Activated CD4-positive, alpha-beta T cell treated with anti-CD3 and anti-CD28 coated beads, Interleukin-10, Interleukin-2, amounts not matched to agents 100 ng/mL and 50 ng/mL, durations not matched to agents 16 hours and 8 hours (primary cell): ENCODE measurements at regions not wholly inside any gene's neighbourhood (a gene's known extent, or its start where the extent isn't known, plus 50 kb on each side); places are given as distances from the start of the nearest gene placed in this dataset.
"Not testable (repeated sequence)": the region's sequence is repeated elsewhere in the genome, so short reads cannot be mapped to it uniquely, and the experiment has no call there.

Experiments used
- DNase-seq: peaks from one replicate; pipeline ENCODE4 v3.0.0-alpha.2; 2020

DNA sequence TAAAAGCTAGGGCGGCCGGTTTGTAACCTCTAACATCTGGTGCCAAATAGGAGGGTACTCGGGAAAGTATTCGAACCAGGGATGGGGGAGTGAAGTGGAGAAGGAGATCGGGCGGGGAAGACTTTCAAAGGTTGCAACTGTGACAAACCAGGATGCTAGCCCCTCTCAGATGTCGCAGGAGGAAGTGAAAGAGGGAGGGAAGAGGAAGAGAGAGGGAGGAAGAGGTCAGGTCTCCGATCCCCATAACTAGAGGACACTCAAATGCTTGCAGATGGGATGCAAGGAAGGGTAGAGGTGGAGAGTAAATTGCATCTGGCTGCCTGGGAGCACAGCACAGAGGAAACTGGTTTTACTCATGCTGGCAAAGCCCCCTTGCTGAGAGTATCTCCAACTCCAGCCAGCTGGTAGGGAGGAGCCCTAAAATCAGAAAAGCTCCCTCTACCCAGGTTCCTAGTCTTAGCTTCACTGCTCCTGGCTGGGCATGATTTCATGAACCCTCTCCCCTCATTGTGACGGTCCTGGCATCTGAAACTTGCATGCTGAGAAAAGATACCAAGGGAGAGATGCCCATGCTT, 696.7 kb upstream of the TBX3 start:
- no peak for DNase-seq

DNA sequence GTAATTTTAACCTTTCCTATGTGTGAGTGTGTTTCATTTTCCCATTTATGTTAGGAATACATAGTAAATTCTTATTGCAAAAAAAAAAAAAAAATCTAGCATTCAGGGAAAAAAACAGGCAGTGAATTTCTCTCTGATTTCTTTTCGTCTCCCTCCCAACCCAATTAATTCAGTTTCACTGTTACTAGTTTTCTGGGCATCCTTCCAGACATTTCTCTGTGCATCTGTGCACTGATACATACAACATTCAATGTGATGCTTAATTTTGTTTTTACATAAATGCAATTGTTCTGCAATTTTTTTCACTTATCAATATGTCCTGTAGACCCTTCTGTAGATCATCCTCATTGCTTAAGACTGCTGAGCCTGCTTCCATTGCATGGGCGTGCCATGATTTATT, 694.3 kb upstream of the TBX3 start:
- DNase-seq: no peak

DNA sequence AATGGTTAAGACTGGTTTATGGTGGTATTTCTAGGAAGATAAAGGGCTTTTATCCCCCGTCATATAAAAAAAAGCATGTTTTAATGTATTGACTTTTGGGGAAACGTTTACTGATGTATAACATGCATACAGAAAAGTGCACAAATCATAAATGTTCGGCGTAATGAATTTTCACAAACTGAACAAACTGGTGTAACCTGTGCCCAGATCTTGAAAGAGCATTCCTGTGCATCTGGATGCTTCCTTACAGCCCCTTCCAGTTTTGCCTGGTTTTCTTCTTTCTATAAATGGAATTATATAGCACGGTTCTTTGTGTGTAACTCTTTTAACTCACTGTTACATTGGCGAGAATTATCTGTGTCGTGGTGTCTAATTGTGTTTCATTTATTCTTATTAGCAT, 693.8 kb upstream of the TBX3 start:
- no peak for DNase-seq

DNA sequence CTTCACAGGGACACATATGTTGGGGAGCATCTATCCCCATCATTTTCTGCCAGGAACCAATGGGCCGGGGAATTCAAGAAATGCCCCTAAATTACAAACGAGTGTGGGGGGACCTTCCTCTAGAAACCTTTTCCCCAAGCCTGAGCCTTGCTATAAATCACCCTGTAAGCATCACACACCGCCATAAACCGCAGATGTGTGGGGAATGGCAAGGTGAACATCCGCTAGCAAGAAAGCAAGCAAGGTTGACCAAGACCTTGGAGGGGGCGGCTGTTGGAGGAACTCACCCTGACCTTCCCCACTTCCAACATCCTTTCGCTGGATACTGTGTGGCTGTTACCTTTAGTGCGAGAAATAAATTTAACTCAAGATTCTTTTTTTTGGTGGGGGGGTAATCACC, 693.3 kb upstream of the TBX3 start:
- no peak for DNase-seq

DNA sequence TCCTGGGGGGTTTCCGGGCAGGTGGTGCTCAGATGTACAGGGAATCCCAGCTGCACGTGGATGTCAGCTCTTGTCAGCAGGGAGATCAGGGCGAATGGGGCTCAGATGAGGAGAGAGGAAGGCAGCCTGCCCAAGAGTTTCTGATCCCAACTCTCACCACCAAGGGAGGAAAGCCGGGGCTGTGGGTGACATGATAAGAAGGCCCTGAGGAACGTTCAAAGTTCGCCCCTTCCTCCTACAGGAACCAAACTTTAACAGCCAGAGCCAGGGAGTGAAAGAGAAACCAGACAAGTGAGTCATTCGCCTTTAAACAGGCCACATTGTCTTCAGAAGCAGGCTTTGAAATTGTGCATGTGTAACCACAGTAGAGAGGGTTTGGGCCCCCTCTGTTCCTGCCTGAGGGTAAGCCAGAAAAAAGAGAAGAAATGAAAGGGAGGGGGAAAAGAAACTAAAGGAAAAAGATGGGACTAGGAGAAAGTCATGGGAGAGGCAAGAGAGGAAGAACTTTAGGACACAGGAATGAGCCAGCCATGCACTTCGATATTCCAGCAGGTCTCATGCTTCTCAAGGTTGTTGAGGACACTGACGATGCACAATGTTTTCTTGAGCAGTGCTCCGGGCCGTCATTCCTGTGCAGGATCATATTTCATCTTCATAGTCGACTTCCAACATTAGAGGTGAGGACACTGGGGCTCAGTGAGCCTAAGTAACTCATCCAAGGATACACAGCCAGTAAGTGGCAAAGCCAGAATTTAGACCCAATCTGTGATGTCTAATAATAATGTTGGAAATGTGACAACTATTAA, 691.4 kb upstream of the TBX3 start:
- DNase-seq: peak; percentile 41

DNA sequence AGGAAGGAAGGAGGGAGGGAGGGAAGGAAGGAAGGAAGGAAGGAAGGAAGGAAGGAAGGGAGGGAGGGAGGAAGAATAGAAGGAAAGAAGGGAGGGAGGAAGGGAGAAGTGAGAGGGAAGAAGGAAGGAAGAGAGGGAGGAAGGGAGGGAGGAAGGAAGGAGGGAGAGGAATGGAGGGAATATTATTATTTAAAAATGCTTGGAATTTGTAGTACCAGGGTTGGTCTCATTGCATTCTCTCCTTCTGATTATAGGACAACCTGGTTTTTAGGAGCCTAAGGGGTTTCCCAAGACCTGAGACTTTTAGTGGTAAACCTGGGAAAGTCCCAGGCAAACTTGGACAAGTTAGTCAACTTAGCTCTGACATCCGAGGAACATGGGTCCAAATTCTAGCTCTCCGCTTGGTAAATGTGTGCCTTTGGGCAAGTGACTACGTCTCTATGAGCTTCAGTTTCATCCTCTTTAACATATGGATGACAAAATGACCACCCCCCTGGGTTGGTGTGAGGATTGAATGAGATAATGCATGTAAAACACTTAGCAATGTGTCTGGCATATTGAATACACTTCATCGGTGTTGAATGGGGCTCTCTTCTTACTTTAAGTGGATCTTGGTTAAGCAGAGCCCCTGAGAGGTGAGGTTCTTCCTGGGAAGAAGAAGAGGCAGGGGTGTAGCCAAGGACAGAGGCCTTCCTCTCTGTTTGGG, 690.7 kb upstream of the TBX3 start:
- DNase-seq: no peak

DNA sequence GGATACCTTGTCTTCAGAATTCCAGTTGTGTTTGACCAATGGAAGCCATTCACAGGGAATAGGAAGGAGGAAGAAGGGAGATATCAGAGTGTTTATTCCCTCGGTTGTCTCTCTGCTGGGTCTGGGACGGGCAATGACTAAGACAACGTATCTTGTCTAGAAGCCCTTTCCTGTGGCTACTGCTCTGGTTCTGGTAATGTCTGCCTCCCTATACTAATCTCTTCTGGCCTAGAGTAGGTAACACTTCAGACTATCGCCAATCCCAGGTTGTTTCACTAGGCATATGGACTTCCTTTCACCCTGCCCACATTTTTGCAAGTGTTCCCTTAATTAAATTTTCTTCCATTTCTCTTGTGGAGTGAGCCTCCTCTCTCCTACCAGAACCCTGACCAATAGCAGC, 687.7 kb upstream of the TBX3 start:
- DNase-seq: no peak

DNA sequence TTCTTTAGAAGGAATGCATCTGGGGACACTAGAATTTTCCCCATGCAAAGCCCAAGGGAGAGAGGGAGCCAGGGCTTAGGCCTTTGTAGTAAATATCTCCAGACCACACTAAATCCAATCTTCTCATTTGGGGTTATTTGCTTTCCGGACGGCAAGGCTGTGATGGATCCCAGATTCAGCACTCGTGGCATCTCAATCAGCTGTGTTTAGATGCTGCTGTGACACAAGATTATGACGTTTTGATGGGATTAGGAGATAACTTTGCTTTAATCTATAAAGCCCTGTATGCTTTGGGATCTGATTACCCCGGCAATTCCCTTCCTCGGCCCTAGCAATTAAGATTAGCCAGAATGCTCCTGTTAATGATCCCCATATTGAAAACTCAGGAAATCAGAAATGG, 686.7 kb upstream of the TBX3 start:
- no peak for DNase-seq

DNA sequence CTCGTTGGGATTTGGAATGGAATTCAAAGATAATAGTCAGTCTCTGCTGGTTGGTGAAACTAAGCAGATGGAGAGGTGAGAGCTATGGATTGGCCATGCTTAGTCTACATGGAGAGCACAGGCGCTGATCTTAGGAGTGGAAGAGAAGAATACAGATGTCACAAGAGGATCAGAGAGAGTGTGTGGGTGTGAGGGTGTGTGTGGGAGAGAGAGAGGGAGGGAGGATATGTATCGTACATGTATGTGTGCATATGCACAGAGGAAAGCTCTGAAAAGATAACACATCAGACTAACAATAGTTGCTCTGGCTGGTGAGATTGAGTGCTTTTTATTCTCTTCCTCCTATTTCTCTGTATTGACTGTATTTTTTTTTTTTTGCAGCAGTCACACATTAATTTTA, 686.2 kb upstream of the TBX3 start:
- DNase-seq: no peak

DNA sequence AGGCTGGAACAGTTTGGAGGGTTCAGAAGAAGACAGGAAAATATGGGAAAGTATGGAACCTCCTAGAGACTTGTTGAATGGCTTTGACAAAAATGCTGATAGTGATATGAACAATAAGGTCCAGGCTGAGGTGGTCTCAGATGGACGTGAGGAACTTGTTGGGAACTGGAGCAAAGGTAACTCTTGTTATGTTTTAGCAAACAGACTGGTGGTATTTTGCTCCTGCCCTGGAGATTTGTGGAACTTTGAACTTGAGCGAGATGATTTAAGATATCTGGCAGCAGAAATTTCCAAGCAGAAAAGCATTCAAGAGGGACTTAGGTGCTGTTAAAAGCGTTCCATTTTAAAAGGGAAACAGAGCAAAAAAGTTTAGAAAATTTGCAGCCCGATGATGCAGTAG, 682.3 kb upstream of the TBX3 start:
- DNase-seq: not testable (repeated sequence)

DNA sequence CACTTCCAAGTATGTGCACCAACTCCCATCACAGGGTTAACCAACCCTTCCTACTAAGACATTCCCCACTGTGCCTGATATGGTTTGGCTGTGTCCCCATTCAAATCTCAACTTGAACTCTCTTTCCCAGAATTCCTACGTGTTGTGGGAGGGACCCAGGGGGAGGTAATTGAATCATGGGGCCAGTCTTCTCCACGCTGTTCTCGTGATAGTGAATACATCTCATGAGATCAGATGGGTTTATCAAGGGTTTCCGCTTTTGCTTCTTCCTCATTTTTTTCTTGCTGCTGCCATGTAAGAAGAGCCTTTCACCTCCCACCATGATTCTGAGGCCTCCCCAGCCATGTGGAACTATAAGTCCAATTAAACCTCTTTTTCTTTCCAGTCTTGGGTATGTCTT, 681.8 kb upstream of the TBX3 start:
- not testable (repeated sequence) for DNase-seq

DNA sequence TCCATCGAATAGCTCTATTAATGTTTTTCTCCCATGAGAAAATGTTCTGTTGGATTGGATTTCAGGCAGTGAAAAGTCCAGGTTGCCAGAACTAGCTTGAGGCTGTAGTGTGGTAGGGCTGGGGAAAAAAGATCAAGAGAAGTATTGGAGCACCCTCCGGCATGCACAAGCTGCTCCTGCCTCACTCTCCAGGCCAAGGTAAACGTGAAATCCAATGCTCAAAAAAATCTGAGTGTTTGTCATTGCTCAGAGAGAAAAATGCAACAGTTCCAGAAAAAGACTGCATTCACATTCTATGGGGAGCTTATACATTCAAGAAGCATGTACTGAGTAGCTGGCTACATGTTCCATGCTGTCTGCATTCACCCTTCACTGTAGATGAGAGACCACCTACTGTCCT, 680.9 kb upstream of the TBX3 start:
- DNase-seq: no peak

DNA sequence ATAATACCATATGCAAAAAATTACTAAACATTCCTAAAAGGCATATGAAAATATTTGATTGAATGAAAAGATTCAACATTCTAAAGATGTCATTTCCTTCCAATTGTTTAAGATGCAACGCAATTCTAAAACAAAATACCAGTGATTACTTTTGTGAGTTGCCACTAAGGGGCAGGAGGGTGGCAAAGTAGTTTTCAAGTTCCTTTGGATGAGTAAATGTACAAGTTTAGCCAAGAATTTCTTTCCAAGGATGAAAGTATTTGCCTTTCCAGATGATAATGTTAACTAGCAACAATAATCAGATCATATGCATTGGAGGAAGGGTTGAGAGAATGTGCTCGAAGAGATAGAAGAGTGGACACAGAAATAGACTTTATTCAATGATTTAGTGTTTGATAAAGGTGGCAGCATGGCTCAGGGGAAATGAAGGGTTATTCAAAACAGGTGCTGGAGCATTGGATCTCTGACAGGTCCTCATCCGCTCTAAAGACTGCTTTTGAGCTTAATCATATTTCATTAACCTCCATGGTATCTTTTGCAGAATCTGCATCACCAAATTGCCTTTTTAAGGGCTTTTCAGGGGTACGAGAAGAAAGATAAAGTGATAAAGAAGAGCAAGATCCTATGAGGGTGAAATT, 678.5 kb upstream of the TBX3 start:
- no peak for DNase-seq

DNA sequence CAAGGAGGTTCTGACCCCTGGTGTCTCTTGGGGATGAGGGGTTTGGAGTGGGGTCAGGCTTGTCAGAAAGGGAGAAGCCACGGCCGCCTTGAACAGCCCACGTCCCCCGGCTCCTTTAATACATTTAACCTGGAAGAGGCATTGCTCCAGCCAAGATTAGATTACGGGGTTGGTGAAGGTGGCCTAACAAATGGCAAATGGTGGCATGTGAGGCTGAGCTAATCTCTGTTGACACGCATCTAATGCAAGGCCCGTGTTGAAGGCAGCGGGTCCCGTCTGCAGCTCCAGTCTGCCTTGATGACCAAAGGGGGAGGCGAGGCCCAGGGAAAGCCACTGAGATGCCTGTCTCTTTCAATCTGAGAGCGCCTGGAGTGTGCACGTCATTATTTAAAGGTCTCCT, 673.7 kb upstream of the TBX3 start:
- DNase-seq: no peak

DNA sequence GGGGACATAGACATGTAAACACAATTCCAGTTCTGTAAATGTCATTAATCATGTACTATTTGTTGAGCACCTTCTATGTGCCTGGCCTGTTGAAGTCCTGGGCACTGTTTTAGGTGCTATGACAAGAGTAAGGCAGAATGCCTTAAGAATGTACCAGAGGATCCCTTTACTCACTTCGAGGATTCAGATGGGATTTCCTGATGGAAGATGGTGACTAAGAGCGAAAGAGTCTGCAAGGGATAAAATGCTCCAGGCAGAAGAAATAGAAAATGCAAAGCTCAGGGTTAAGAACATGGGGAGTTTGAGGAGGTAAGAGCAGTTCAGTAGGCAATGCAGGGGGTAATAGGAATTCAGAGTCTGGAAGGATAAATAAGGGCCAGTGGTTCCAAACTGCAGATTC, 671.3 kb upstream of the TBX3 start:
- no peak for DNase-seq

DNA sequence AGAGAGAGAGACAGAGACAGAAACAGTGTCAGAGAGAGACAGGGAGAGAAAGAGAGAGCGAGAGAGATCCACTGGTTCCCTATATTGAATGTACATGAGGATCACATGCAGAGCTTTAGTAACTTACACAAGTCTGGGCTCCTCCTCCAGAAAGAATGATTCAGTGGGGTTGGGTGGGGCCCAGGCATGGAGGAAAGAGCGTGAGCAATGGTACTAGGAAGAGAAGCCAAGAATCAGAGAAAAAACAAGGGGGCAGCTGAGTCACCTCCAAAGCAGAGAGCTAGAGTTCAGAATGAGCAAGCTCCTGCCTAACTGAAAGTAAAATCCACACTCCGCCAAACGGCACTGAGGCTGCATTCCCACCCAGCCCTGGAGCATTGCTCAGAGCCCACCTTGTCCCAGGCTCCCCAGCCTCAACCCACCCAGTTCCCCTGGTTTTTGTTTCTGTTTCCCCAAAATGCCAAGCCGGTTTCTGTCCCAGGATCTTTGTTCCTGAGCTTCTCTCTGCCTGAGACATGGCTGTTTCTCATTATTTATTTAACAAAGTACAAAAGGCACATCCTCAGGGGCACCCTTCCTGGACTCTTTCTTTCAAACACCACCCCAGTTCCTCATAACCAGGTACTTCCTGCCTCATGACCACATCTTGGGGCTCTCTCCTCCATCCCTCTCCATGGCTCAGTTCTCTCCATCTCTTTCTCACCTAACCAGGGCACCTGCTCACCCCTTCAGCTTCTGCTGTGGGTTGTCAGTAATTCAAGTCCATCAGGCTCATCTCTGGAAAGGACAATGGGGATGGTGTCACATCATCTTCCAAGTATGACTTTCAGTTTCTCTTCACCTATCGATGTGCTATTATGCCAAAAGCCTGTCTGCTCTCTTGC, 670.3 kb upstream of the TBX3 start:
- peak; percentile 60 for DNase-seq

DNA sequence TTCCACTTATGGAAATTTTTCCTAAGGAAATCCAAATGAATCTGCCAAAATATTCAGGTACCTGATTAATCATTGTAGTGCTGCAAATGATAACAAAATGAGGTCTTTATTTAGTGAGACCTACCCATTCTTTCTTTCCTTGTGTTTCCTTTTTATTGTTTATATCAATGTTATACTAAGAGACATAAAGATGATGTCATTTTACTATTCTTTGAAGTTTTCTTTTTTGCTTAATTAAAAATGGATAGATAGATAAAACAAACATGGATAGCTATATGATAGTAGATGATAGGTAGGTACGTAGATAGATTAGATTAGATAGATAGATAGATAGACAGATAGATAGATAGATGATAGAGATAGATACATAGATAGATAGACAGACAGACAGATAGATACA, 669.5 kb upstream of the TBX3 start:
- DNase-seq: no peak

DNA sequence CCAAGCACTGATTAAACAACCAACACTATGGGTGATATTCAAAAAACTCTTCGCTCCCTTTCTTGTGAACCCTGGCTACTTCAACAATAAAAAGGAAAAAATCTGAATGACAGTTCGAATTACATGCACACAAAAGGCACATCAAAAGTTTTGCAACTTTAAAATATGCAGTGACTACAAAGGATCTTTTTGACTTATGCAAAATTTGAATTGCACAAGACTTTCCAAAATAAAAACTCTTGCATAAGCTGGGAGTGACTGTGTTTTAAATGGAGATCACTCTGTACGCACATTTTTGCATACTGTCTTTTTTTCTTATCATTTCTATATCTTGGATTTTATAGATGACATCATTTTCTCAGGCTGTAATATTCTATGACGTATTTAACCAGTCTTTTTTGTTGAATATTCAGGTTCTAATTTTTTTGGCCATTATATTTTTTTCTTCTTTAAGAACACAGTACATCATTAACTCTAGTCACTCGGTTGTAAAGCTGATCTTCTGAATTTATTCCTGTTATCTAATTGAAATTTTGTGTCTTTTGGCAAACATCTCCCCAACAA, 667.6 kb upstream of the TBX3 start:
- DNase-seq: no peak

DNA sequence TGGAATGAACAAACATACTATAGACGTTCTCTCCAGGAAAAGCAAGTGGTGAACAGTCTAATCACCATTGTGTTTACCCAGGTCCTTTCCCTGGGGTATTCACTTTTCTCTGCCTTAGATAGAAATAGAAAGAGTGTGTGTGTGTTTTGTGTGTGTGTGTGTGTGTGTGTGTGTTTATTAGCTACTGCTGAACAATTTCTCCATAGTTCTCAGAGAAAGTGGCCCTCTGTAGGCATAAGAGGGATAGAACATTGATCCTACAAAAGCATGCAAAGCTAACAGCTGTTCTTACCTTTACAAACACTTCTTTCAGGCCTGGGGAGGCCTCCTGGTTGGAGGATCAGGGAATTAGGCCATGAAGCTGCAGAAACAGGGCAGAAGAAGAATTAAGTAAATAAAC, 665.7 kb upstream of the TBX3 start:
- DNase-seq: no peak

DNA sequence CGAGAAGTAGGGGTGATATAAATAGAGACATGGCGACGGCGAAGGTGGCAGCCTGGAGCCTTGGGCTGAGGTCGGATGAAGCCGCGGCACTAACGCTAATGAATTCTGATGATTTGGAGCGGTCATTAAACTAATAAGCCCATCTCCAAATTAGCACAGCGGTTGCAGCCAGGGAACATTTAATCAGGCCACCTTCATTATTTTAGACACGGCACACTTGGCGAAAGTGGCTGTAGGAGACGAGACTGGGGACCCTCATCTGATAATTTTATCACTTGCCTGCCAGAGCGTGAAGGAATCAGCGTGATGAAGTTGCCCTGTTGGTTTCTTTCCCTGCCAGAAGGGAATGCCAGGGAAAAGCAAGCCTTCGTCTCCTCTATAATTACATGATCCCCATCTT, 664.3 kb upstream of the TBX3 start:
- no peak for DNase-seq

DNA sequence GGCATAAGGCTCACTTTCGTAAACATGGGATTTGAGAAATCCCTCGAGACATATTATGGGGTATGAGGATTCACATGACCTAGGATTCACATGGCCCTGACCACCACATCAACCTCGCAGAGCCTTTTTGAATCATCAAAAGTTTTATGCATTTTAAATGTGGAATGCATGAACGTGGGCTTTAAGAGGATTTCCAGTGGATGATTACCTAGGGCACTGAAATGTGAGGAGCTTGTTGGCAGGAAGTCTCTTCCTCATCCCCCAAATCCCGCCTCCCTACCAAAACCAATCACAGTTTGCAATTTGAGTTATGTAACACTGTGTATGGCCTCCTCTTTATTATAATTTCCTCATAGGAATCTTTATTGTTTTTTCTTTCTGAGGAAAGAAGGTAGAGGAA, 659.6 kb upstream of the TBX3 start:
- DNase-seq: no peak

DNA sequence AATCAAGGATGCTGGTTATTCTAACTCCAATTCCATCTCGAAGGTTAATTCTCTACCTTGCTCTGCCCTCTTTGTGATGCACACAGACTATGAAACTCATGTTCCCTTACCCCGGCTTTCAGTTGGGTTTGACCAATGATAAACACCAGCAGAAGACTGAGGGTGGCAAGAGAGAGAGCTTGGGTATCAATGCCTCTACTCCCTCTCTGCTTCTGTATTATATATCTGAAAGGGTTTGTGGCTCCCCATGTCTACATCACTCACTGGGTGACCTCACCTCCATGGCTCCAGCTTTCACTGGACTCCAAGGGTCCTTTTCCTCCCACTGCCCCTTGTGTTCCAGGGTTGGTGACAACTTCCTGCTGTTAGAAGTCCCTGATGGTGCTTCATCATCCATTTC, 659.0 kb upstream of the TBX3 start:
- DNase-seq: no peak

DNA sequence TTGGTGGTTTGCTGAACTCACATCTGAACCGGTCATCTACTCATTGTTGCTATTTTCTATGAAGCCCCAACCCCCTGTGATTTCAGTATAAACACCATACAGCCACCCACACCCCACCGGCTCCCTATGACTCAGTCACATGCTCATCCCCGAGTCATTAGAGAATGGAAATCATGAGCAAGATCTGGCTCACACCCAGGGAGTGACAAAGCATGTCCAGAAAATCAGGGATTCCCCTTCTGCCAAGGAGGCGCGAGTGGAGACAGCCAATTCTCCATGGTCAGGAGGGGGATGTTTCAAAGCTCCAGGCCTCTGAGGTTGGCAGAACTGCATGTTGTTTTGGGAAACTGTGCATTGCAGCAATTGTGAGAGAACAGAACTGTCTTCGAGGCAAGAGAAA, 657.5 kb upstream of the TBX3 start:
- DNase-seq: peak; percentile 23
